ENCODE measurements at regions not wholly inside any gene's neighbourhood (a gene's known extent, or its start where the extent isn't known, plus 50 kb on each side); places are given as distances from the start of the nearest gene placed in this dataset.

- Histone ChIP-seq H4K20me1 (ENCODE audit: insufficient read depth) (no peaks in the 10 kb centered on the region), H3F3A (ENCODE audit: insufficient read depth, low read length, poor library complexity, severe bottlenecking) (no peaks in the 10 kb centered on the region), H3K36me3 (ENCODE audit: insufficient read depth, low read length) (no peaks in the 10 kb centered on the region), H3K4me3 (ENCODE audit: low read length) (no peak overlapping the region), H3K27ac (ENCODE audit: low read length) (no peak overlapping the region), H3K4me2 (ENCODE audit: low read length) (no peak overlapping the region), H3K79me2 (replicated peaks; ENCODE audit: insufficient read depth, low read length) (no peaks in the 10 kb centered on the region), H3K9me3 (ENCODE audit: low read length) (no peaks in the 10 kb centered on the region), H3K9ac (ENCODE audit: low read length) (no peak overlapping the region), H2AFZ (ENCODE audit: low read depth, low read length) (no peak overlapping the region), H3K9me2 (ENCODE audit: insufficient read depth, low read length) (no peaks in the 10 kb centered on the region), H3K27me3 (ENCODE audit: insufficient read depth, low read depth, low read length) (no peaks in the 10 kb centered on the region)
- TF ChIP-seq EZH2 (IDR thresholded peaks at IDR 0.05; ENCODE audit: borderline replicate concordance, insufficient read depth, low read length, poor library complexity, severe bottlenecking): no peak
- no peak for TF ChIP-seq RAD21 (conservative IDR thresholded peaks at IDR 0.05)
- TF ChIP-seq TAF1 (IDR thresholded peaks at IDR 0.05; ENCODE audit: low read depth): no peak
- TF ChIP-seq SMC3 (conservative IDR thresholded peaks at IDR 0.05; ENCODE audit: poor library complexity): no peak
- no peak for TF ChIP-seq MXI1 (conservative IDR thresholded peaks at IDR 0.05; ENCODE audit: poor library complexity, severe bottlenecking)
- TF ChIP-seq CTCF (IDR thresholded peaks at IDR 0.05; ENCODE audit: poor library complexity, severe bottlenecking): no peak
- TF ChIP-seq EP300 (conservative IDR thresholded peaks at IDR 0.05; ENCODE audit: poor library complexity, severe bottlenecking): no peak
- TF ChIP-seq, protein P1, sequence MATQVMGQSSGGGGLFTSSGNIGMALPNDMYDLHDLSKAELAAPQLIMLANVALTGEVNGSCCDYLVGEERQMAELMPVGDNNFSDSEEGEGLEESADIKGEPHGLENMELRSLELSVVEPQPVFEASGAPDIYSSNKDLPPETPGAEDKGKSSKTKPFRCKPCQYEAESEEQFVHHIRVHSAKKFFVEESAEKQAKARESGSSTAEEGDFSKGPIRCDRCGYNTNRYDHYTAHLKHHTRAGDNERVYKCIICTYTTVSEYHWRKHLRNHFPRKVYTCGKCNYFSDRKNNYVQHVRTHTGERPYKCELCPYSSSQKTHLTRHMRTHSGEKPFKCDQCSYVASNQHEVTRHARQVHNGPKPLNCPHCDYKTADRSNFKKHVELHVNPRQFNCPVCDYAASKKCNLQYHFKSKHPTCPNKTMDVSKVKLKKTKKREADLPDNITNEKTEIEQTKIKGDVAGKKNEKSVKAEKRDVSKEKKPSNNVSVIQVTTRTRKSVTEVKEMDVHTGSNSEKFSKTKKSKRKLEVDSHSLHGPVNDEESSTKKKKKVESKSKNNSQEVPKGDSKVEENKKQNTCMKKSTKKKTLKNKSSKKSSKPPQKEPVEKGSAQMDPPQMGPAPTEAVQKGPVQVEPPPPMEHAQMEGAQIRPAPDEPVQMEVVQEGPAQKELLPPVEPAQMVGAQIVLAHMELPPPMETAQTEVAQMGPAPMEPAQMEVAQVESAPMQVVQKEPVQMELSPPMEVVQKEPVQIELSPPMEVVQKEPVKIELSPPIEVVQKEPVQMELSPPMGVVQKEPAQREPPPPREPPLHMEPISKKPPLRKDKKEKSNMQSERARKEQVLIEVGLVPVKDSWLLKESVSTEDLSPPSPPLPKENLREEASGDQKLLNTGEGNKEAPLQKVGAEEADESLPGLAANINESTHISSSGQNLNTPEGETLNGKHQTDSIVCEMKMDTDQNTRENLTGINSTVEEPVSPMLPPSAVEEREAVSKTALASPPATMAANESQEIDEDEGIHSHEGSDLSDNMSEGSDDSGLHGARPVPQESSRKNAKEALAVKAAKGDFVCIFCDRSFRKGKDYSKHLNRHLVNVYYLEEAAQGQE (IDR thresholded peaks at IDR 0.05; ENCODE audit: borderline replicate concordance): no peak
- TF ChIP-seq POLR2AphosphoS5 (IDR thresholded peaks at IDR 0.05): no peak
These were observed 497.3 kb downstream of the INHBA start for GRCh38 chr7:41205600-41205999.

- H3K9ac ChIP-seq (ENCODE audit: low read length): no peak overlapping the region
- H3K4me2 ChIP-seq (ENCODE audit: low read length): no peak overlapping the region
- no peaks in the 10 kb centered on the region for H3K79me2 ChIP-seq (replicated peaks; ENCODE audit: insufficient read depth, low read length)
- H4K20me1 ChIP-seq (ENCODE audit: insufficient read depth): no peaks in the 10 kb centered on the region
- no peak overlapping the region for H2AFZ ChIP-seq (ENCODE audit: low read depth, low read length)
- no peaks in the 10 kb centered on the region for H3K9me3 ChIP-seq (ENCODE audit: low read length)
- H3K9me2 ChIP-seq (ENCODE audit: insufficient read depth, low read length): no peaks in the 10 kb centered on the region
- no peaks in the 10 kb centered on the region for H3K27me3 ChIP-seq (ENCODE audit: insufficient read depth, low read depth, low read length)
- no peaks in the 10 kb centered on the region for H3F3A ChIP-seq (ENCODE audit: insufficient read depth, low read length, poor library complexity, severe bottlenecking)
- TF ChIP-seq RAD21 (conservative IDR thresholded peaks at IDR 0.05): no peak
- no peak for TF ChIP-seq TAF1 (IDR thresholded peaks at IDR 0.05; ENCODE audit: low read depth)
- no peak for TF ChIP-seq CTCF (IDR thresholded peaks at IDR 0.05; ENCODE audit: poor library complexity, severe bottlenecking)
- TF ChIP-seq, protein P1 (IDR thresholded peaks at IDR 0.05; ENCODE audit: borderline replicate concordance): no peak
- no peak overlapping the region for H3K4me3 ChIP-seq (ENCODE audit: low read length)
- no peak overlapping the region for H3K27ac ChIP-seq (ENCODE audit: low read length)
- no peaks in the 10 kb centered on the region for H3K36me3 ChIP-seq (ENCODE audit: insufficient read depth, low read length)
These were observed 499.3 kb downstream of the INHBA start for GRCh38 chr7:41203542-41203941.

Measured in neural cell (in vitro differentiated cells).